ENCODE measurements at regions not wholly inside any gene's neighbourhood (a gene's known extent, or its start where the extent isn't known, plus 50 kb on each side); places are given as distances from the start of the nearest gene placed in this dataset.

GRCh38 chr15:93566762-93567161 is 477.8 kb upstream of the RGMA start:
- TF ChIP-seq CTCF (IDR thresholded peaks at IDR 0.05): no peak
- TF ChIP-seq EP300 (IDR thresholded peaks at IDR 0.05; ENCODE audit: low read depth): no peak
- TF ChIP-seq POLR2AphosphoS5 (IDR thresholded peaks at IDR 0.05): no peak
- no peak for TF ChIP-seq POLR2A (IDR thresholded peaks at IDR 0.05)
